Lung microvascular endothelial cell (primary cell): ENCODE measurements at regions not wholly inside any gene's neighbourhood (a gene's known extent, or its start where the extent isn't known, plus 50 kb on each side); places are given as distances from the start of the nearest gene placed in this dataset.
"Not testable (repeated sequence)": the region's sequence is repeated elsewhere in the genome, so short reads cannot be mapped to it uniquely, and the experiment has no call there.

ENCODE experiments used
- DNase-seq, 2 donors: peaks; one replicate each; pipeline versions ENCODE4 v3.0.0 to v3.0.0-alpha.2; 2010; ENCODE audit warnings: low read depth in 2 of 2

GRCh38 chr4:177947607-177948006, 505.4 kb upstream of the AGA start:
- no peak for DNase-seq

GRCh38 chr4:177948853-177949252, 506.6 kb upstream of the AGA start:
- DNase-seq, result no peak

- DNase-seq, result no peak
These were observed 508.8 kb upstream of the AGA start for GRCh38 chr4:177951026-177951425.

GRCh38 chr4:177952723-177953122, 510.5 kb upstream of the AGA start:
- DNase-seq, result no peak

- DNase-seq, result no peak
These were observed 515.5 kb upstream of the AGA start for GRCh38 chr4:177957596-177958360.

GRCh38 chr4:177960566-177960965, 518.3 kb upstream of the AGA start:
- no peak for DNase-seq

GRCh38 chr4:177961761-177962380, 519.6 kb upstream of the AGA start:
- DNase-seq, result no peak

GRCh38 chr4:177964061-177964460, 521.8 kb upstream of the AGA start:
- no peak for DNase-seq

- no peak for DNase-seq
These were observed 522.5 kb upstream of the AGA start for GRCh38 chr4:177964693-177965168.

GRCh38 chr4:177967328-177967727, 525.1 kb upstream of the AGA start:
- no peak for DNase-seq

- no peak for DNase-seq
These were observed 526.7 kb upstream of the AGA start for GRCh38 chr4:177968817-177969442.

GRCh38 chr4:177974461-177974860, 532.2 kb upstream of the AGA start:
- no peak for DNase-seq

GRCh38 chr4:177975315-177975987, 533.2 kb upstream of the AGA start:
- no peak for DNase-seq

- DNase-seq, result no peak
These were observed 544.0 kb upstream of the AGA start for GRCh38 chr4:177986236-177986635.

- DNase-seq, result no peak
These were observed 545.7 kb upstream of the AGA start for GRCh38 chr4:177987896-177988295.

- DNase-seq, result no peak
These were observed 547.4 kb upstream of the AGA start for GRCh38 chr4:177989503-177990201.

GRCh38 chr4:178003098-178003657, 560.9 kb upstream of the AGA start:
- DNase-seq, result no peak

- no peak for DNase-seq
These were observed 568.4 kb upstream of the AGA start for GRCh38 chr4:178010596-178010995.

- DNase-seq, result not testable (repeated sequence)
These were observed 572.8 kb upstream of the AGA start for GRCh38 chr4:178015046-178015445.

GRCh38 chr4:178026999-178027398, 584.8 kb upstream of the AGA start:
- DNase-seq, result peak in 1 of 2 donors; percentile 11

GRCh38 chr4:178027796-178028195, 585.6 kb upstream of the AGA start:
- no peak for DNase-seq
